DND-41 (cell line): ENCODE measurements at regions not wholly inside any gene's neighbourhood (a gene's known extent, or its start where the extent isn't known, plus 50 kb on each side); places are given as distances from the start of the nearest gene placed in this dataset.

Source experiments
- ATAC-seq: fragments of 200-7000 bp; cut with Tn5 transposase; 3 replicates; pipeline ENCODE4 v1.9.1; 2021; ENCODE audit warnings: low read depth; ENCODE audit not compliant: insufficient read depth
- DNase-seq: peaks from one replicate; pipeline ENCODE4 v3.0.0-alpha.2; 2020
- H2AFZ ChIP-seq: 2 replicates; pipeline ENCODE4 v1.6.0; 2012; ENCODE audit warnings: low read depth, low read length
- H3K27ac ChIP-seq: 2 replicates; pipeline ENCODE4 v1.5.1; 2012; ENCODE audit warnings: low read length, inconsistent platforms
- H3K27me3 ChIP-seq: fragments of 200-600 bp; sonication (generic); 2 replicates; pipeline ENCODE4 v1.6.0; 2012; ENCODE audit warnings: low read length, mild to moderate bottlenecking, inconsistent platforms; ENCODE audit not compliant: insufficient read depth, poor library complexity
- H3K36me3 ChIP-seq: 2 replicates; pipeline ENCODE4 v1.5.1; 2012; ENCODE audit warnings: low read length, inconsistent platforms; ENCODE audit not compliant: insufficient read depth
- H3K4me1 ChIP-seq: 2 replicates; pipeline ENCODE4 v1.5.1; 2012; ENCODE audit warnings: mild to moderate bottlenecking, low read length; ENCODE audit not compliant: insufficient read depth
- H3K4me2 ChIP-seq: 2 replicates; pipeline ENCODE4 v1.6.0; 2012; ENCODE audit warnings: mild to moderate bottlenecking, moderate library complexity, low read length, inconsistent platforms; ENCODE audit not compliant: insufficient read depth
- H3K4me3 ChIP-seq, 2 experiments: fragments of 200-600 bp in 1 of 2; shearing (Covaris generic) in 1 of 2; 2 replicates each; pipeline ENCODE4 v1.5.1; 2012 to 2016; ENCODE audit warnings: inconsistent platforms in 2 of 2, low read length in 2 of 2, mild to moderate bottlenecking in 2 of 2, low read depth in 1 of 2, moderate library complexity in 1 of 2
- H3K79me2 ChIP-seq: 2 replicates; pipeline ENCODE4 v1.6.0; 2012; ENCODE audit warnings: low read length, inconsistent platforms; ENCODE audit not compliant: insufficient read depth
- H3K9ac ChIP-seq: 2 replicates; pipeline ENCODE4 v1.6.0; 2012; ENCODE audit warnings: low read depth, mild to moderate bottlenecking, inconsistent platforms, low read length, moderate library complexity
- H3K9me3 ChIP-seq: 2 replicates; pipeline ENCODE4 v1.5.1; 2012; ENCODE audit warnings: low read length, moderate library complexity, mild to moderate bottlenecking, inconsistent platforms; ENCODE audit not compliant: insufficient read depth, severe bottlenecking
- H4K20me1 ChIP-seq: 2 replicates; pipeline ENCODE4 v1.6.0; 2012; ENCODE audit warnings: low read length; ENCODE audit not compliant: insufficient read depth
- CTCF ChIP-seq: IDR thresholded peaks from 2 replicates; pipeline ENCODE4 v1.5.1; 2012; ENCODE audit warnings: borderline replicate concordance, low read length, moderate library complexity, mild to moderate bottlenecking; ENCODE audit not compliant: poor library complexity, severe bottlenecking; ENCODE audit errors: extremely low read depth
- EZH2 ChIP-seq: IDR thresholded peaks from 3 replicates; pipeline ENCODE4 v1.6.1; 2012; ENCODE audit warnings: borderline replicate concordance, low read depth, mild to moderate bottlenecking, moderate library complexity, low read length, inconsistent platforms; ENCODE audit not compliant: severe bottlenecking

GRCh38 chr4:63348735-63349673 lies 1060.2 kb downstream of the TECRL start:
- H3K9me3 ChIP-seq: peaks cover 6% of the 10 kb centered on the region
- H3K36me3 ChIP-seq: no peaks in the 10 kb centered on the region
- H3K79me2 ChIP-seq: no peaks in the 10 kb centered on the region
- H3K4me1 ChIP-seq: no peaks in the 10 kb centered on the region
- no peak overlapping the region for H3K4me3 ChIP-seq
- H3K4me2 ChIP-seq: no peak overlapping the region
- no peak overlapping the region for H2AFZ ChIP-seq
- DNase-seq (no peak), ATAC-seq (no peak)
- no peaks in the 10 kb centered on the region for H4K20me1 ChIP-seq
- H3K9ac ChIP-seq: no peak overlapping the region
- no peaks in the 10 kb centered on the region for H3K27me3 ChIP-seq
- TF ChIP-seq EZH2: no peak
- no peak for TF ChIP-seq CTCF
- no peak overlapping the region for H3K27ac ChIP-seq

- H3K4me2 ChIP-seq: no peak overlapping the region
- no peaks in the 10 kb centered on the region for H3K4me1 ChIP-seq
- no peak overlapping the region for H3K9ac ChIP-seq
- TF ChIP-seq EZH2 (no peak), CTCF (no peak)
- H2AFZ ChIP-seq: no peak overlapping the region
- no peaks in the 10 kb centered on the region for H3K36me3 ChIP-seq
- peaks cover 6% of the 10 kb centered on the region for H3K9me3 ChIP-seq
- ATAC-seq (no peak), DNase-seq (no peak)
- no peaks in the 10 kb centered on the region for H4K20me1 ChIP-seq
- H3K27me3 ChIP-seq: no peaks in the 10 kb centered on the region
- H3K27ac ChIP-seq: no peak overlapping the region
- no peak overlapping the region for H3K4me3 ChIP-seq
- no peaks in the 10 kb centered on the region for H3K79me2 ChIP-seq
Observed at GRCh38 chr4:63325140-63325539, 1084.1 kb downstream of the TECRL start.

GRCh38 chr4:63316633-63317032 lies 1092.6 kb downstream of the TECRL start:
- Histone ChIP-seq H3K27me3 (no peaks in the 10 kb centered on the region), H3K27ac (no peak overlapping the region), H3K4me2 (no peak overlapping the region), H3K4me3 (no peak overlapping the region), H4K20me1 (no peaks in the 10 kb centered on the region), H3K79me2 (no peaks in the 10 kb centered on the region), H2AFZ (no peak overlapping the region), H3K4me1 (no peaks in the 10 kb centered on the region), H3K9me3 (no peaks in the 10 kb centered on the region), H3K36me3 (no peaks in the 10 kb centered on the region), H3K9ac (no peak overlapping the region)
- DNase-seq (no peak), ATAC-seq (no peak)
- TF ChIP-seq CTCF (no peak), EZH2 (no peak)
